Left ventricle myocardium inferior (tissue), 1 donor: ENCODE measurements at regions not wholly inside any gene's neighbourhood (a gene's known extent, or its start where the extent isn't known, plus 50 kb on each side); places are given as distances from the start of the nearest gene placed in this dataset.

Experiments
- DNase-seq: peaks from one replicate; pipeline ENCODE4 v3.0.0-alpha.2; 2020
- H3K27ac ChIP-seq: fragments of 200-600 bp; replicated peaks from 2 replicates; pipeline ENCODE4 v1.8.0; 2021
- H3K27me3 ChIP-seq: fragments of 200-600 bp; 2 replicates; pipeline ENCODE4 v1.8.0; 2021; ENCODE audit warnings: low read depth
- H3K36me3 ChIP-seq: fragments of 200-600 bp; 2 replicates; pipeline ENCODE4 v1.8.0; 2021
- H3K4me1 ChIP-seq: fragments of 200-600 bp; 2 replicates; pipeline ENCODE4 v1.8.0; 2021
- H3K4me3 ChIP-seq: fragments of 200-600 bp; 2 replicates; pipeline ENCODE4 v1.8.0; 2021; ENCODE audit warnings: mild to moderate bottlenecking, moderate library complexity
- H3K9me3 ChIP-seq: fragments of 200-600 bp; replicated peaks from 2 replicates; pipeline ENCODE4 v1.8.0; 2021
- intact Hi-C: fragments of 100-400 bp; cut with micrococcal nuclease; formaldehyde crosslinking; loops from one replicate; pipeline ENCODE4 v1.11.0; 2022
- TF ChIP-seq, protein P1 (sequence below): fragments of 200-600 bp; IDR thresholded peaks from 2 replicates; pipeline ENCODE4 v1.8.0; 2021; ENCODE audit warnings: antibody characterized with exemption, mild to moderate bottlenecking, borderline replicate concordance
- donor health status: DM: no; HTN: yes; CAD: no; lungs with severe emphysema.

GRCh38 chr10:53022611-53023088, 250.1 kb upstream of the MBL2 start:
- Histone ChIP-seq H3K36me3 (no peaks in the 10 kb centered on the region), H3K4me1 (no peaks in the 10 kb centered on the region), H3K27ac (no peak overlapping the region), H3K4me3 (no peak overlapping the region), H3K27me3 (no peaks in the 10 kb centered on the region), H3K9me3 (no peaks in the 10 kb centered on the region)
- no peak for DNase-seq
- intact Hi-C loops: no loop called here
- TF ChIP-seq, protein P1, sequence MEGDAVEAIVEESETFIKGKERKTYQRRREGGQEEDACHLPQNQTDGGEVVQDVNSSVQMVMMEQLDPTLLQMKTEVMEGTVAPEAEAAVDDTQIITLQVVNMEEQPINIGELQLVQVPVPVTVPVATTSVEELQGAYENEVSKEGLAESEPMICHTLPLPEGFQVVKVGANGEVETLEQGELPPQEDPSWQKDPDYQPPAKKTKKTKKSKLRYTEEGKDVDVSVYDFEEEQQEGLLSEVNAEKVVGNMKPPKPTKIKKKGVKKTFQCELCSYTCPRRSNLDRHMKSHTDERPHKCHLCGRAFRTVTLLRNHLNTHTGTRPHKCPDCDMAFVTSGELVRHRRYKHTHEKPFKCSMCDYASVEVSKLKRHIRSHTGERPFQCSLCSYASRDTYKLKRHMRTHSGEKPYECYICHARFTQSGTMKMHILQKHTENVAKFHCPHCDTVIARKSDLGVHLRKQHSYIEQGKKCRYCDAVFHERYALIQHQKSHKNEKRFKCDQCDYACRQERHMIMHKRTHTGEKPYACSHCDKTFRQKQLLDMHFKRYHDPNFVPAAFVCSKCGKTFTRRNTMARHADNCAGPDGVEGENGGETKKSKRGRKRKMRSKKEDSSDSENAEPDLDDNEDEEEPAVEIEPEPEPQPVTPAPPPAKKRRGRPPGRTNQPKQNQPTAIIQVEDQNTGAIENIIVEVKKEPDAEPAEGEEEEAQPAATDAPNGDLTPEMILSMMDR: no peak

DNA sequence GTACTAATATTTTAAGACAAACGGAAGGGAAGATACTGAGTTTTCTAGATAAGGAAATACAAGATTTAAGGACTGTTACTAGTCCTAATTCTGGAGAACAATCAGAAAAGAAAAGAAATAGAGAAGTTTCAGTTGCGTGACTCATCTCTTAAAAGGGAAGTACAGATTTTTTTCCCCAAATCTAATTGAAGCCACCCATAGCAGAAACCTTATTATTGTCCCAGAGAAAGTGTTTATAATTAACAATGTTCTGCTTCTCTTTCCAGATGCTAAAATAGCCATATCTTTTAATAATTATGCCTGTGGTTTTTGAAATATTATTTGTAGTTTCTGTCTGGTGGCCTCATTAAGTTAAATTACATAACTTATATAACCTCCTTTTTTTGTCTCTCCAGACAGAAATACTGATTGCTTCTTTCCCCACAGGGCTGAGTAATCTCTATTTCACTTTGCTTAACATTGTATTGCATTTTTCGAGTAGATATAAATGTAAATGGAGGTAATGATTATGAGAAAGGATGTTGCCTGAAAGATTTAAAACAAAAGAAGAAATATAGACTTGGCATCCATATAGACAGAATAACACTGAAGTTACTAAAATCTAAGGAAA, 240.7 kb upstream of the MBL2 start:
- no peak for DNase-seq
- Histone ChIP-seq H3K4me1 (no peaks in the 10 kb centered on the region), H3K9me3 (no peaks in the 10 kb centered on the region), H3K4me3 (no peak overlapping the region), H3K36me3 (no peaks in the 10 kb centered on the region), H3K27me3 (no peaks in the 10 kb centered on the region), H3K27ac (no peak overlapping the region)
- intact Hi-C loops: no loop called here
- TF ChIP-seq, protein P1: no peak

DNA sequence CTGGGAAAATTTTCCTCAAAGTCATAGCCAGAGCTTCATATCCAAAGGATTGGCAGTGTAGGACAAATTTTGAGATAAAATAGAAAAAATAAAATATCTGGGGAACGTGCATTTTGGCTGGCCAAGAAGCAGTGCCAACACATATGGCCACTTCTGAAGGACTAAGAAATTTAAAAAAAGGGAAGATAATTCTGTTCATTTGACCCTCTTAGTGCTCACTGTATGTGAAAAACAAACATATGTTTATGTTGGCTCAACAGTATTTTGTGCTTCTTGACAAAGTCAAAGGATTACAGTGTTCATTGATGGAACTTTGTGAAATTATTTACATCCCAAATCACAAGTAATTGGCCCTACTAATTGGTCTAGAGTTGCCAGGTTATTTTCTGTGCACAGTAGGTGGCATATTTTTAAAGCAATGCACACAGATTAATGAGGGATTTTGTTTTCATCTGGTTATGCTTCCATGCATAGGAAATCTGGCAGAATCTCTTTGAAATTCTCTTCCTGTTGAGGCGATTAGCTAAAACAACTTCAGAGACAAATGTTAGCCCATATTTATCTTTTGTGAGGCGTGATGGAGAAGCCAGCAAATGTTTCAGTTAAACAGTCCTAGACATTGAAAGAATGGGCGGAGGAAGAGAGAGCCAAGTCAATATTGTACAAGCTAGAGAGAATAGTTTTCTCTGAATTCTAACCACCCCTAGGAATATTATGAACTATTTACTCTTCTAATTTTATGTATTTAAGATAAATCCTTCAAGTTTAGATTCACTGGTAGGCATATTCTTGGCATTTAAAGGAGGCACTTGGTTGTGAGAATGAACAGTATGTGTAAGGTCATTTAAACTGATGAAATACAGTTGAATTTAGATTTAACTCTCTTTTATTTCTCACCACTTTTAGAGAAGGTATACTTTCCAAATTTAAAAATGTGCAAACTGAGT, 237.7 kb upstream of the MBL2 start:
- Histone ChIP-seq H3K36me3 (no peaks in the 10 kb centered on the region), H3K4me1 (no peaks in the 10 kb centered on the region), H3K27ac (no peak overlapping the region), H3K4me3 (no peak overlapping the region), H3K9me3 (no peaks in the 10 kb centered on the region), H3K27me3 (no peaks in the 10 kb centered on the region)
- DNase-seq: no peak
- TF ChIP-seq, protein P1: no peak
- intact Hi-C loops: no loop called here

DNA sequence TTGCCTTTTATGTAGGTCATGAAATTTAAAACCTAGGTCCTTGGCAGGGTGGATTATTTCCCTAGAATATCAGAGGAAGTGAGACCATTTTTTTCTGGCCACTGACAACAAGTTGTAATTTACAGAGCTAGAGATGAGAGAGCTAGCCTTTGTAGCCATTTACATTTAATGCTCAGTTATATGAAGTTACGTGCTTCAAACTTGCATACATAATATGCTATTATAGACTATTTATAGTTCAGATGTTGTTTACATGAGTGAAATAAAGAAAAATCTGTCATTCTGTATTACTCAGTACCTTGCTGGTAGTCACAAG, 234.9 kb upstream of the MBL2 start:
- Histone ChIP-seq H3K36me3 (no peaks in the 10 kb centered on the region), H3K27ac (no peak overlapping the region), H3K9me3 (no peaks in the 10 kb centered on the region), H3K27me3 (no peaks in the 10 kb centered on the region), H3K4me1 (no peaks in the 10 kb centered on the region), H3K4me3 (no peak overlapping the region)
- TF ChIP-seq, protein P1: no peak
- no peak for DNase-seq
- intact Hi-C loops: no loop called here

DNA sequence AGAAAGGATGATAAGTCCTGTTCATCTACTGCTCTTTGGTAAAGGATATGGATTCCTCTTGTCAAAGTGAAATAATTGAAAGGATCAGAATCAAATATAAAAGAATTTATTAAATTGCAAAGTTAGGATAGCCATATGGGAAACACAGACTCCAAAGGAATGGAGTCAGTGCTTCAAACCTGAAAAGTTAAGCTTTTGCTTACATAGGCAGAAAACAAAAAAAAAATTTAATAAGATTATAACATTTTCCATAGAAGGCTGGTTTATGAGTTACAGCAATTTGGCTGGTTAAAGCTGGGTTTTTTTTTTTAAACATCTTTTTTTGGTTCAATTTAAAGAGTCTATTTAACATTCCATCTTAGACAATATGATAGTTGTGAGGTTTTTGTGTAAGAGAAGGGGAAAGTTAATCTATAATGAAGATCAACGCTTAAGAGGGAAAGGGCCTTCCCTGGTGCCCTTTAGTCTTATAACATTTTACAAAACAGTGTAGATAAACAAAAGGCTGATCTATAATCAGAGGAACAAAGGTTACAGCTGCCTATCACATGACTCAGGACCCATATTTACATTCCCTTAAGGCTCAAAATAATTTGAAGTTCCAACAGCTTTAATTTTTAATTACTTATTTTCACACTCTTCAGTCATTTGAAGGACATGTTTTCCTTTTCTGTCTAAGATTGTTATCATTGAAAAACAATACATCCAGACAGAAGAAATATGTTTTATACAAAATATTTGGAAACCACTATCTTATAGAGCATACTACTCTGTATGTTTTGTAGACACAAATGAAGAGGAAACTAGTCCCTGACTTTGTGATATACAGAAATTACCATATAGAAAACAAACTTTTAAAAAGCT, 234.3 kb upstream of the MBL2 start:
- Histone ChIP-seq H3K27ac (no peak overlapping the region), H3K36me3 (no peaks in the 10 kb centered on the region), H3K9me3 (no peaks in the 10 kb centered on the region), H3K27me3 (no peaks in the 10 kb centered on the region), H3K4me1 (no peaks in the 10 kb centered on the region), H3K4me3 (no peak overlapping the region)
- DNase-seq: no peak
- intact Hi-C loops: no loop called here
- TF ChIP-seq, protein P1: no peak
